Prostate gland (tissue), 2 donors: ENCODE measurements at regions not wholly inside any gene's neighbourhood (a gene's known extent, or its start where the extent isn't known, plus 50 kb on each side); places are given as distances from the start of the nearest gene placed in this dataset.

Experiments used
- CTCF ChIP-seq, 4 experiments: fragments of 200-600 bp in 2 of 4; fragments of 450-650 bp in 2 of 4; sonication (generic) in 2 of 4; IDR thresholded peaks; 1 replicate in 3 of 4; 2 replicates in 1 of 4; pipeline ENCODE4 v1.5.1; 2016 to 2019; ENCODE audit warnings: antibody characterized with exemption in 4 of 4, mild to moderate bottlenecking in 2 of 4, moderate library complexity in 2 of 4
- POLR2AphosphoS5 ChIP-seq: sonication (generic); formaldehyde crosslinking; IDR thresholded peaks from one replicate; pipeline ENCODE4 v1.6.1; 2017; ENCODE audit warnings: antibody characterized with exemption

- TF ChIP-seq POLR2AphosphoS5 (no peak), CTCF (IDR thresholded peaks at IDR 0.05) (no peak)
Measured at GRCh38 chr6:126461045-126461444, 121.1 kb downstream of the CENPW start.
